OCI-LY1 (cell line): ENCODE measurements at regions not wholly inside any gene's neighbourhood (a gene's known extent, or its start where the extent isn't known, plus 50 kb on each side); places are given as distances from the start of the nearest gene placed in this dataset.

Experiments used
- EZH2 ChIP-seq: fragments of 200-600 bp; sonication (generic), shearing (Covaris generic); IDR thresholded peaks from 2 replicates; pipeline ENCODE4 v1.8.0; 2017; ENCODE audit warnings: borderline replicate concordance, mixed run types, mild to moderate bottlenecking, antibody characterized with exemption, low read length, moderate library complexity, mixed read lengths
- TF ChIP-seq, protein P1 (sequence below): fragments of 200-600 bp; sonication (generic), shearing (Covaris generic); IDR thresholded peaks from 2 replicates; pipeline ENCODE4 v1.5.1; 2017; ENCODE audit warnings: mild to moderate bottlenecking, antibody characterized with exemption, low read length, moderate library complexity, mixed read lengths

DNA sequence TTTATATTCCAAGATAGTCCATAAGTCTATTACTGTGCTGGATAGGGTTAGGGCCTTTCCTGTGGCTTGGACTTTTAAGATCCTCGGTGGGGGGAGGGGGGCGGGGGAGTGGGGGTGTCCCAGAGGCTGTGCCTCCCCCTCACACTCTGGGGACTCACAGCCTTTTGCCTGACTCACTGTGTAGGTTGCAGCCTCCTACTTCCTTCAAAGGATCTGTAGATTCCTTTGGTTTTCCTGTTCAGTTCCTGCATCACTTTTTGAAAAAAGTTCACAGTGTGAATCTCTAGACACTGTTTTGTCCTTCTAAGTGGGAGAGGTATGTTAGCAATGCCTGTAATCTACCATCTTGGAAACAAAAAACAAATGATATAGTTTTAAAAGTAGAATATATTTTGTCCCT is 999.9 kb downstream of the GLUD2 start:
- TF ChIP-seq, protein P1, sequence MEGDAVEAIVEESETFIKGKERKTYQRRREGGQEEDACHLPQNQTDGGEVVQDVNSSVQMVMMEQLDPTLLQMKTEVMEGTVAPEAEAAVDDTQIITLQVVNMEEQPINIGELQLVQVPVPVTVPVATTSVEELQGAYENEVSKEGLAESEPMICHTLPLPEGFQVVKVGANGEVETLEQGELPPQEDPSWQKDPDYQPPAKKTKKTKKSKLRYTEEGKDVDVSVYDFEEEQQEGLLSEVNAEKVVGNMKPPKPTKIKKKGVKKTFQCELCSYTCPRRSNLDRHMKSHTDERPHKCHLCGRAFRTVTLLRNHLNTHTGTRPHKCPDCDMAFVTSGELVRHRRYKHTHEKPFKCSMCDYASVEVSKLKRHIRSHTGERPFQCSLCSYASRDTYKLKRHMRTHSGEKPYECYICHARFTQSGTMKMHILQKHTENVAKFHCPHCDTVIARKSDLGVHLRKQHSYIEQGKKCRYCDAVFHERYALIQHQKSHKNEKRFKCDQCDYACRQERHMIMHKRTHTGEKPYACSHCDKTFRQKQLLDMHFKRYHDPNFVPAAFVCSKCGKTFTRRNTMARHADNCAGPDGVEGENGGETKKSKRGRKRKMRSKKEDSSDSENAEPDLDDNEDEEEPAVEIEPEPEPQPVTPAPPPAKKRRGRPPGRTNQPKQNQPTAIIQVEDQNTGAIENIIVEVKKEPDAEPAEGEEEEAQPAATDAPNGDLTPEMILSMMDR, result no peak
- no peak for TF ChIP-seq EZH2
